HEK293T (cell line): ENCODE measurements at regions not wholly inside any gene's neighbourhood (a gene's known extent, or its start where the extent isn't known, plus 50 kb on each side); places are given as distances from the start of the nearest gene placed in this dataset.

Experiments used
- BHLHE40 ChIP-seq: fragments of 450-650 bp; IDR thresholded peaks from 2 replicates; pipeline ENCODE4 v1.6.1; 2016; ENCODE audit warnings: mild to moderate bottlenecking, moderate library complexity, borderline replicate concordance
- FOXA1 ChIP-seq: fragments of 450-650 bp; IDR thresholded peaks from 2 replicates; pipeline ENCODE4 v1.6.1; 2016; ENCODE audit warnings: mild to moderate bottlenecking
- NFRKB ChIP-seq: fragments of 450-650 bp; IDR thresholded peaks from 2 replicates; pipeline ENCODE4 v1.6.1; 2016; ENCODE audit warnings: mild to moderate bottlenecking, moderate library complexity
- PKNOX1 ChIP-seq: fragments of 450-650 bp; IDR thresholded peaks from 2 replicates; pipeline ENCODE4 v1.6.1; 2016
- SP1 ChIP-seq: fragments of 450-650 bp; IDR thresholded peaks from 2 replicates; pipeline ENCODE4 v1.6.1; 2017
- SUZ12 ChIP-seq: fragments of 450-650 bp; IDR thresholded peaks from 2 replicates; pipeline ENCODE4 v1.6.1; 2016; ENCODE audit warnings: mild to moderate bottlenecking
- TARDBP ChIP-seq: fragments of 450-650 bp; IDR thresholded peaks from 2 replicates; pipeline ENCODE4 v1.6.1; 2016
- ZNF384 ChIP-seq: fragments of 450-650 bp; IDR thresholded peaks from 2 replicates; pipeline ENCODE4 v1.6.1; 2016

GRCh38 chr6:139778106-139778505 lies 403.7 kb upstream of the CITED2 start:
- TF ChIP-seq NFRKB (no peak), PKNOX1 (no peak), SP1 (no peak), FOXA1 (no peak), ZNF384 (no peak), BHLHE40 (no peak), TARDBP (no peak), SUZ12 (no peak)
